Heart left ventricle (tissue), 13 donors: ENCODE measurements at regions not wholly inside any gene's neighbourhood (a gene's known extent, or its start where the extent isn't known, plus 50 kb on each side); places are given as distances from the start of the nearest gene placed in this dataset.

Experiments
- CTCF ChIP-seq, 12 donors: fragments of 200-600 bp; sonication (generic) in 4 of 12; IDR thresholded peaks; one replicate each; pipeline versions ENCODE4 v1.5.0 to v1.8.0; 2018 to 2022; ENCODE audit warnings: antibody characterized with exemption in 12 of 12, mild to moderate bottlenecking in 5 of 12
- POLR2A ChIP-seq, 2 donors: fragments of 450-650 bp; IDR thresholded peaks; one replicate each; pipeline ENCODE4 v1.6.1; 2017; ENCODE audit warnings: antibody characterized with exemption in 2 of 2, mild to moderate bottlenecking in 2 of 2, moderate library complexity in 2 of 2
- donor health status: ischemic (EF 13 %, LVEDD 7.1; RV severe dilation, severe dysfunction).
- donor health status: DM: no; HTN: yes; CAD: no.
- donor health status: DM: no; HTN: no; CAD: no.
- donor health status: ischemic (EF 25% LVEDD 6.9; RV normal size, moderate dysfunction).
- donor health status: ischemic (EF 25% LVEDD 5.7; RV mildly dilated, moderate dysfunction).
- donor health status: ischemic (EF 35%, LVEDD 5.7; RV mildly dilated, moderate dysfunction).
- donor health status: nonischemic (EF 11% LVEDD 7.7; RV severe dilation, severe dysfunction).
- donor health status: DM: yes; HTN: yes; CAD: no.
- donor health status: PGD.
- donor health status: ischemic (EF 29% LVEDD 5.4; RV normal size, mild dysfunction).
- donor health status: nonischemic (EF 23%, LVEDD 6.1; RV moderate dilation, normal function).

- TF ChIP-seq CTCF (IDR thresholded peaks at IDR 0.05) (no peak), POLR2A (IDR thresholded peaks at IDR 0.05) (no peak)
Observed at GRCh38 chr1:79293611-79294010, 287.1 kb upstream of the ADGRL4 start.
